ENCODE measurements at regions not wholly inside any gene's neighbourhood (a gene's known extent, or its start where the extent isn't known, plus 50 kb on each side); places are given as distances from the start of the nearest gene placed in this dataset.

- TF ChIP-seq CTCF (IDR thresholded peaks at IDR 0.05): no peak
- no peak for TF ChIP-seq POLR2AphosphoS5 (IDR thresholded peaks at IDR 0.05)
- no peak for TF ChIP-seq POLR2A (IDR thresholded peaks at IDR 0.05)
- TF ChIP-seq EP300 (IDR thresholded peaks at IDR 0.05): no peak
These were observed 619.5 kb downstream of the BCL11A start for GRCh38 chr2:59933948-59934347.
